MCF 10A (cell line): ENCODE measurements at regions not wholly inside any gene's neighbourhood (a gene's known extent, or its start where the extent isn't known, plus 50 kb on each side); places are given as distances from the start of the nearest gene placed in this dataset.

Experiments used
- BruUV-seq: library from RNA; stranded (reverse); fragments of 400-500 nt; replicated peaks from 2 replicates; lab custom pipeline; 2021; lab: Mats Ljungman, UMichigan
- CTCF ChIA-PET: fragments of 300-600 bp; sonication (Branson Sonifier 250); formaldehyde crosslinking; extraction: SDS; loops from one replicate; lab custom pipeline; 2021; ENCODE audit warnings: antibody characterized with exemption, inconsistent platforms; lab: Yijun Ruan, JAX
- POLR2A ChIA-PET: fragments of 300-600, 350-650 bp; sonication (Branson Sonifier 250); formaldehyde crosslinking; extraction: SDS; loops from one replicate; lab custom pipeline; 2020; ENCODE audit warnings: antibody characterized with exemption, inconsistent platforms; lab: Yijun Ruan, JAX
- DNase-seq: peaks from one replicate; pipeline ENCODE4 v3.0.0-alpha.2; 2018; ENCODE audit not compliant: unreplicated experiment
- H3K27ac Mint-ChIP-seq: one replicate; pipeline ENCODE4 v1.8.0; 2022; ENCODE audit warnings: mild to moderate bottlenecking, low read depth, mixed read lengths; ENCODE audit not compliant: unreplicated experiment
- H3K27me3 Mint-ChIP-seq: one replicate; pipeline ENCODE4 v1.8.0; 2022; ENCODE audit warnings: mixed read lengths; ENCODE audit not compliant: insufficient read depth, unreplicated experiment
- H3K36me3 Mint-ChIP-seq: one replicate; pipeline ENCODE4 v1.8.0; 2022; ENCODE audit warnings: mild to moderate bottlenecking, moderate library complexity, mixed read lengths; ENCODE audit not compliant: insufficient read depth, unreplicated experiment
- H3K4me1 Mint-ChIP-seq: one replicate; pipeline ENCODE4 v1.8.0; 2022; ENCODE audit warnings: mixed read lengths; ENCODE audit not compliant: insufficient read depth, unreplicated experiment
- H3K4me3 Mint-ChIP-seq: one replicate; pipeline ENCODE4 v1.8.0; 2022; ENCODE audit warnings: mild to moderate bottlenecking, moderate library complexity, mixed read lengths; ENCODE audit not compliant: unreplicated experiment
- H3K9me3 Mint-ChIP-seq: one replicate; pipeline ENCODE4 v1.8.0; 2022; ENCODE audit warnings: mixed read lengths; ENCODE audit not compliant: unreplicated experiment
- CTCF ChIP-seq: fragments of 200-600 bp; IDR thresholded peaks from one replicate; pipeline ENCODE4 v1.8.0; 2022; ENCODE audit warnings: antibody characterized with exemption, mild to moderate bottlenecking; ENCODE audit not compliant: unreplicated experiment
- intact Hi-C: fragments of 100-400 bp; cut with micrococcal nuclease; formaldehyde crosslinking; loops from 2 replicates; pipeline ENCODE4 v1.14.1; 2022

- Mint-ChIP-seq H3K36me3 (no peaks in the 10 kb centered on the region), H3K9me3 (no peaks in the 10 kb centered on the region), H3K4me1 (peaks cover 7% of the 10 kb centered on the region), H3K27ac (no peak overlapping the region), H3K27me3 (peaks cover 36% of the 10 kb centered on the region), H3K4me3 (no peak overlapping the region)
- TF ChIP-seq CTCF, result no peak
- ChIA-PET POLR2A (no interaction called here), CTCF (no interaction called here)
- BruUV-seq, result no TSS peak
- DNase-seq, result no peak
- intact Hi-C loops, result no loop called here
These were observed 143.7 kb downstream of the C5orf15 start for GRCh38 chr5:133824661-133825254.

GRCh38 chr5:133821889-133822288 is 146.5 kb downstream of the C5orf15 start:
- peaks cover 7% of the 10 kb centered on the region for H3K4me1 Mint-ChIP-seq
- H3K4me3 Mint-ChIP-seq, result no peak overlapping the region
- ChIA-PET POLR2A (no interaction called here), CTCF (interaction anchor here (0.6 to 1.0 kb wide), 2 partner anchors 47 to 752 kb away, joined by 3 to 4 read pairs; no protein-coding TSS in a partner anchor)
- no peak overlapping the region for H3K27ac Mint-ChIP-seq
- intact Hi-C loops, result no loop called here
- H3K9me3 Mint-ChIP-seq, result no peaks in the 10 kb centered on the region
- DNase-seq, result no peak
- no peaks in the 10 kb centered on the region for H3K36me3 Mint-ChIP-seq
- BruUV-seq, result no TSS peak
- H3K27me3 Mint-ChIP-seq, result peaks cover 49% of the 10 kb centered on the region
- TF ChIP-seq CTCF, result no peak

GRCh38 chr5:133821311-133821741 is 147.1 kb downstream of the C5orf15 start:
- peaks cover 7% of the 10 kb centered on the region for H3K4me1 Mint-ChIP-seq

More at GRCh38 chr5:133821311-133821741, 147.1 kb downstream of the C5orf15 start:
- no peaks in the 10 kb centered on the region for H3K9me3 Mint-ChIP-seq
- peaks cover 49% of the 10 kb centered on the region for H3K27me3 Mint-ChIP-seq
- ChIA-PET CTCF (interaction anchor here (0.6 to 1.0 kb wide), 3 partner anchors 47 to 751 kb away, joined by 3 to 4 read pairs (median 3); no protein-coding TSS in a partner anchor), POLR2A (interaction anchor here (0.8 kb wide), 1 partner anchor 42 kb away, joined by 3 read pairs; no protein-coding TSS in a partner anchor)
- no TSS peak for BruUV-seq
- DNase-seq, result no peak
- H3K4me3 Mint-ChIP-seq, result no peak overlapping the region
- intact Hi-C loops, result no loop called here
- no peak overlapping the region for H3K27ac Mint-ChIP-seq
- no peak for TF ChIP-seq CTCF
- H3K36me3 Mint-ChIP-seq, result no peaks in the 10 kb centered on the region
